ENCODE measurements at regions not wholly inside any gene's neighbourhood (a gene's known extent, or its start where the extent isn't known, plus 50 kb on each side); places are given as distances from the start of the nearest gene placed in this dataset.

DNA sequence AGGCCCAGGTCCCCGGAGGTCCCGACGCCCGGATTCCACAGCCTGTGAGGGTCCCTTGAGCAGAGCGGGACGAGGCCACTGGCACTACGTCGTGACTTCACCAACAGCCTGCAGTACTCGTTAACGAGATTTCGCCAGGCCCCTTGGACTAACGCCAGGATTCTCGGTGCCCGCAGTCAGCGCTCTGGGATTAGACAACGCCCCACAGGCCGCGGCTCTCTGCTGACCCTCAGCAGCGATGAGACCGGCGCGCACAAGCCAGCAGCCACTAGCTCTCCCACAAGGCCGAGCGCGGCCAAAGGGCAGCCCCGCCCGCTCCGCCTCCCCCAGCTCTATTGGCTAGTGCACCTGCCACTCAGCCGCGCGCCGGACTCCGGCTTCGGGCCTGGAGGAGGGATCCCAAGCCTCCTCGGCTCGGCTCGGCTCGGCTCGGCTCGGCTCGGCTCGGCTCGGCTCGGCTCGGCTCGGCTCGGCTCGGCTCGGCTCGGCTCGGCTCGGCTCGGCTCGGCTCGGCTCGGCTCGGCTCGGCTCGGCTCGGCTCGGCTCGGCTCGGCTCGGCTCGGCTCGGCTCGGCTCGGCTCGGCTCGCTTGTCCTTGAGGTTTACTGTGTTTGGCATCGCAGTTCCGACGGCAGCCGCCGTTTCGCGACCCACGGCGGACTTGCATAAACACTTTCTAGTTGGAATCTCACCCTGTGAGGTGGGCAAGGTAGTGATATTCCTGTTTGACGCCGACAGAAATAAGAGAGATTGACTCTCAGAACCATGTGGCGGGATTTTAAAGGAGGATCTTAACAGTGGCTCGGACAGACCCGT lies 231.7 kb upstream of the SERP2 start (continued):
- TF ChIP-seq, protein P1, sequence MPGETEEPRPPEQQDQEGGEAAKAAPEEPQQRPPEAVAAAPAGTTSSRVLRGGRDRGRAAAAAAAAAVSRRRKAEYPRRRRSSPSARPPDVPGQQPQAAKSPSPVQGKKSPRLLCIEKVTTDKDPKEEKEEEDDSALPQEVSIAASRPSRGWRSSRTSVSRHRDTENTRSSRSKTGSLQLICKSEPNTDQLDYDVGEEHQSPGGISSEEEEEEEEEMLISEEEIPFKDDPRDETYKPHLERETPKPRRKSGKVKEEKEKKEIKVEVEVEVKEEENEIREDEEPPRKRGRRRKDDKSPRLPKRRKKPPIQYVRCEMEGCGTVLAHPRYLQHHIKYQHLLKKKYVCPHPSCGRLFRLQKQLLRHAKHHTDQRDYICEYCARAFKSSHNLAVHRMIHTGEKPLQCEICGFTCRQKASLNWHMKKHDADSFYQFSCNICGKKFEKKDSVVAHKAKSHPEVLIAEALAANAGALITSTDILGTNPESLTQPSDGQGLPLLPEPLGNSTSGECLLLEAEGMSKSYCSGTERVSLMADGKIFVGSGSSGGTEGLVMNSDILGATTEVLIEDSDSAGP (CRISPR knock-in tag; IDR thresholded peaks at IDR 0.05; ENCODE audit: borderline replicate concordance) = peak; percentile 96
- TF ChIP-seq HDAC6 (IDR thresholded peaks at IDR 0.05; ENCODE audit: low read depth, low read length) (no peak), SP4 (CRISPR knock-in tag; IDR thresholded peaks at IDR 0.05) (peak; percentile 93), CBX2 (IDR thresholded peaks at IDR 0.05; ENCODE audit: low read depth, low read length) (no peak), CBX2 (CRISPR knock-in tag; IDR thresholded peaks at IDR 0.05; ENCODE audit: low read depth) (no peak), ZNF879 (CRISPR knock-in tag; IDR thresholded peaks at IDR 0.05) (peak; percentile 96; the same call in 1 of the 2 replicates), TBL1XR1 (IDR thresholded peaks at IDR 0.05; ENCODE audit: borderline replicate concordance, low read length, partially characterized antibody) (no peak), ZNF773 (CRISPR knock-in tag; IDR thresholded peaks at IDR 0.05; ENCODE audit: borderline replicate concordance) (peak; percentile 44; the same call in 1 of the 2 replicates), ZNF180 (CRISPR knock-in tag; IDR thresholded peaks at IDR 0.05; ENCODE audit: borderline replicate concordance, low read depth) (no peak), RCOR2 (CRISPR knock-in tag; IDR thresholded peaks at IDR 0.05) (no peak), GZF1 (CRISPR knock-in tag; IDR thresholded peaks at IDR 0.05) (peak; percentile 89; the same call in 1 of the 2 replicates), ZNF816 (CRISPR knock-in tag; IDR thresholded peaks at IDR 0.05; ENCODE audit: borderline replicate concordance) (no peak), ZNF839 (CRISPR knock-in tag; IDR thresholded peaks at IDR 0.05; ENCODE audit: borderline replicate concordance) (0 out of 2 replicates have a peak, but pooled peaks have one; percentile 39), SMC3 (IDR thresholded peaks at IDR 0.05; ENCODE audit: low read length) (no peak), SALL1 (CRISPR knock-in tag; IDR thresholded peaks at IDR 0.05) (peak; percentile 82), SNRNP70 (IDR thresholded peaks at IDR 0.05; ENCODE audit: low read depth, low read length) (no peak), FOSL1 (CRISPR knock-in tag; IDR thresholded peaks at IDR 0.05; ENCODE audit: borderline replicate concordance) (no peak), MXI1 (IDR thresholded peaks at IDR 0.05; ENCODE audit: borderline replicate concordance, low read depth, low read length) (no peak; the same call in 2 of the 3 replicates), KLF12 (CRISPR knock-in tag; IDR thresholded peaks at IDR 0.05; ENCODE audit: borderline replicate concordance) (peak; percentile 96), ZNF841 (CRISPR knock-in tag; IDR thresholded peaks at IDR 0.05; ENCODE audit: borderline replicate concordance) (no peak), GTF3A (CRISPR knock-in tag; conservative IDR thresholded peaks at IDR 0.05) (no peak), ZMAT3 (CRISPR knock-in tag; conservative IDR thresholded peaks at IDR 0.05) (peak; percentile 95), ZNF781 (CRISPR knock-in tag; IDR thresholded peaks at IDR 0.05; ENCODE audit: borderline replicate concordance, not compliant biosample characterization) (peak; percentile 86)
- TF ChIP-seq, protein P2, sequence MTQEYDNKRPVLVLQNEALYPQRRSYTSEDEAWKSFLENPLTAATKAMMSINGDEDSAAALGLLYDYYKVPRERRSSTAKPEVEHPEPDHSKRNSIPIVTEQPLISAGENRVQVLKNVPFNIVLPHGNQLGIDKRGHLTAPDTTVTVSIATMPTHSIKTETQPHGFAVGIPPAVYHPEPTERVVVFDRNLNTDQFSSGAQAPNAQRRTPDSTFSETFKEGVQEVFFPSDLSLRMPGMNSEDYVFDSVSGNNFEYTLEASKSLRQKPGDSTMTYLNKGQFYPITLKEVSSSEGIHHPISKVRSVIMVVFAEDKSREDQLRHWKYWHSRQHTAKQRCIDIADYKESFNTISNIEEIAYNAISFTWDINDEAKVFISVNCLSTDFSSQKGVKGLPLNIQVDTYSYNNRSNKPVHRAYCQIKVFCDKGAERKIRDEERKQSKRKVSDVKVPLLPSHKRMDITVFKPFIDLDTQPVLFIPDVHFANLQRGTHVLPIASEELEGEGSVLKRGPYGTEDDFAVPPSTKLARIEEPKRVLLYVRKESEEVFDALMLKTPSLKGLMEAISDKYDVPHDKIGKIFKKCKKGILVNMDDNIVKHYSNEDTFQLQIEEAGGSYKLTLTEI (CRISPR knock-in tag; conservative IDR thresholded peaks at IDR 0.05) = no peak
- TF ChIP-seq, protein P3, sequence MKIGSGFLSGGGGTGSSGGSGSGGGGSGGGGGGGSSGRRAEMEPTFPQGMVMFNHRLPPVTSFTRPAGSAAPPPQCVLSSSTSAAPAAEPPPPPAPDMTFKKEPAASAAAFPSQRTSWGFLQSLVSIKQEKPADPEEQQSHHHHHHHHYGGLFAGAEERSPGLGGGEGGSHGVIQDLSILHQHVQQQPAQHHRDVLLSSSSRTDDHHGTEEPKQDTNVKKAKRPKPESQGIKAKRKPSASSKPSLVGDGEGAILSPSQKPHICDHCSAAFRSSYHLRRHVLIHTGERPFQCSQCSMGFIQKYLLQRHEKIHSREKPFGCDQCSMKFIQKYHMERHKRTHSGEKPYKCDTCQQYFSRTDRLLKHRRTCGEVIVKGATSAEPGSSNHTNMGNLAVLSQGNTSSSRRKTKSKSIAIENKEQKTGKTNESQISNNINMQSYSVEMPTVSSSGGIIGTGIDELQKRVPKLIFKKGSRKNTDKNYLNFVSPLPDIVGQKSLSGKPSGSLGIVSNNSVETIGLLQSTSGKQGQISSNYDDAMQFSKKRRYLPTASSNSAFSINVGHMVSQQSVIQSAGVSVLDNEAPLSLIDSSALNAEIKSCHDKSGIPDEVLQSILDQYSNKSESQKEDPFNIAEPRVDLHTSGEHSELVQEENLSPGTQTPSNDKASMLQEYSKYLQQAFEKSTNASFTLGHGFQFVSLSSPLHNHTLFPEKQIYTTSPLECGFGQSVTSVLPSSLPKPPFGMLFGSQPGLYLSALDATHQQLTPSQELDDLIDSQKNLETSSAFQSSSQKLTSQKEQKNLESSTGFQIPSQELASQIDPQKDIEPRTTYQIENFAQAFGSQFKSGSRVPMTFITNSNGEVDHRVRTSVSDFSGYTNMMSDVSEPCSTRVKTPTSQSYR (CRISPR knock-in tag; IDR thresholded peaks at IDR 0.05; ENCODE audit: borderline replicate concordance) = peak; percentile 27; the same call in 1 of the 2 replicates
